ENCODE measurements at regions not wholly inside any gene's neighbourhood (a gene's known extent, or its start where the extent isn't known, plus 50 kb on each side); places are given as distances from the start of the nearest gene placed in this dataset.

DNA sequence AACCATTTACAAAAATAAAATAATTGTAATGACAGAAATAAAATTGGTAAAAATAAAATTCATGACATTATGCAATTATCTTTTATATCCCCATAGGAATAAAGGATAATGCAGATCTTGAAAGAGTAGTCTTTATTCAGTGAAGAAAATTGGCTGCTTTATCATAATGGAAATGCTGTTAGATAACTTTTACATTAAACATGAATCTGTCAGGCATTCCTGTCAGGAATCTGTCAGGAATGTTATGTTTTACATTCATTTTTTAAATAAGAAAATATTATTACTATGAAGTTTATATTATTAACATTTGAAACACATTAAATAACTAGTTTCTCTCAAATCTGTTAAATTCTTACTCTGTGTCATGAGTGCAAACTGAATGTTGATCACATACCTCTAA, 1024.7 kb upstream of the TMEFF2 start:
- no peak for TF ChIP-seq POLR2A (IDR thresholded peaks at IDR 0.05)
- no peak for TF ChIP-seq CTCF (IDR thresholded peaks at IDR 0.05)
- TF ChIP-seq EP300 (IDR thresholded peaks at IDR 0.05), result no peak

Measured in suprapubic skin (tissue), 3 donors.